ENCODE measurements at regions not wholly inside any gene's neighbourhood (a gene's known extent, or its start where the extent isn't known, plus 50 kb on each side); places are given as distances from the start of the nearest gene placed in this dataset.

GRCh38 chr12:83361071-83361470 is 674.4 kb downstream of the TMTC2 start:
- TF ChIP-seq POLR2A (IDR thresholded peaks at IDR 0.05; ENCODE audit: control extremely low read depth in 1 of 2, low read depth in 2 of 2, low read length in 2 of 2): no peak
- TF ChIP-seq SRF (IDR thresholded peaks at IDR 0.05; ENCODE audit: low read depth, low read length): no peak
- no peak for TF ChIP-seq MAFK (IDR thresholded peaks at IDR 0.05; ENCODE audit: low read depth, low read length)
- no peak for TF ChIP-seq CEBPB (IDR thresholded peaks at IDR 0.05; ENCODE audit: low read depth, low read length)
- TF ChIP-seq RXRA (IDR thresholded peaks at IDR 0.05; ENCODE audit: insufficient read depth, low read depth, low read length): no peak

Data from H1 (cell line).